NCI-H69 (cell line): ENCODE measurements at regions not wholly inside any gene's neighbourhood (a gene's known extent, or its start where the extent isn't known, plus 50 kb on each side); places are given as distances from the start of the nearest gene placed in this dataset.
"Not testable (repeated sequence)": the region's sequence is repeated elsewhere in the genome, so short reads cannot be mapped to it uniquely, and the experiment has no call there.

Source experiments
- DNase-seq: peaks from one replicate; lab custom pipeline; 2025; lab: John Stamatoyannopoulos, UW

GRCh38 chr2:188645986-188646385 is 328.2 kb upstream of the COL3A1 start:
- DNase-seq, result no peak

- DNase-seq, result no peak
Measured at GRCh38 chr2:188647430-188648070, 326.6 kb upstream of the COL3A1 start.

GRCh38 chr2:188659656-188660406 is 314.3 kb upstream of the COL3A1 start:
- DNase-seq, result no peak

- DNase-seq, result no peak
Measured at GRCh38 chr2:188663301-188663700, 310.9 kb upstream of the COL3A1 start.

GRCh38 chr2:188664416-188664815 is 309.8 kb upstream of the COL3A1 start:
- no peak for DNase-seq

- no peak for DNase-seq
Measured at GRCh38 chr2:188664951-188665595, 309.1 kb upstream of the COL3A1 start.

- DNase-seq, result no peak
Measured at GRCh38 chr2:188665727-188666304, 308.4 kb upstream of the COL3A1 start.

- no peak for DNase-seq
Measured at GRCh38 chr2:188666503-188666902, 307.7 kb upstream of the COL3A1 start.

GRCh38 chr2:188668017-188668680 is 306.0 kb upstream of the COL3A1 start:
- DNase-seq, result no peak

- DNase-seq, result no peak
Measured at GRCh38 chr2:188675391-188676009, 298.7 kb upstream of the COL3A1 start.

- DNase-seq, result peak; percentile 72
Measured at GRCh38 chr2:188676010-188676400, 298.2 kb upstream of the COL3A1 start.

GRCh38 chr2:188677142-188677541 is 297.0 kb upstream of the COL3A1 start:
- no peak for DNase-seq

- no peak for DNase-seq
Measured at GRCh38 chr2:188678882-188679281, 295.3 kb upstream of the COL3A1 start.

- DNase-seq, result no peak
Measured at GRCh38 chr2:188682838-188683237, 291.3 kb upstream of the COL3A1 start.

- no peak for DNase-seq
Measured at GRCh38 chr2:188684795-188685194, 289.4 kb upstream of the COL3A1 start.

GRCh38 chr2:188693111-188693510 is 281.1 kb upstream of the COL3A1 start:
- DNase-seq, result no peak

- no peak for DNase-seq
Measured at GRCh38 chr2:188693771-188694170, 280.4 kb upstream of the COL3A1 start.

- no peak for DNase-seq
Measured at GRCh38 chr2:188695953-188696352, 278.2 kb upstream of the COL3A1 start.

- DNase-seq, result not testable (repeated sequence)
Measured at GRCh38 chr2:188698151-188698550, 276.0 kb upstream of the COL3A1 start.

- no peak for DNase-seq
Measured at GRCh38 chr2:188701836-188702235, 272.3 kb upstream of the COL3A1 start.

- DNase-seq, result no peak
Measured at GRCh38 chr2:188705191-188705590, 269.0 kb upstream of the COL3A1 start.

GRCh38 chr2:188713961-188714360 is 260.2 kb upstream of the COL3A1 start:
- DNase-seq, result no peak
